Tibial nerve (tissue), 4 donors: ENCODE measurements at regions not wholly inside any gene's neighbourhood (a gene's known extent, or its start where the extent isn't known, plus 50 kb on each side); places are given as distances from the start of the nearest gene placed in this dataset.

Experiments
- DNase-seq, 2 donors: peaks; one replicate each; pipeline ENCODE4 v3.0.0-alpha.2; 2019; ENCODE audit warnings: low spot score in 2 of 2
- H3K27ac ChIP-seq, 4 donors: fragments of 200-600 bp; sonication (generic) in 3 of 4; one replicate each; pipeline ENCODE4 v1.5.1; 2017 to 2019; ENCODE audit warnings: mild to moderate bottlenecking in 1 of 4
- H3K27me3 ChIP-seq, 2 donors: fragments of 200-600 bp; sonication (generic) in 1 of 2; one replicate each; pipeline versions ENCODE4 v1.5.1 to v1.6.0; 2017 to 2019
- H3K36me3 ChIP-seq, 3 donors: fragments of 200-600 bp; sonication (generic); one replicate each; pipeline ENCODE4 v1.5.1; 2018 to 2019
- H3K4me1 ChIP-seq, 4 donors: fragments of 200-600 bp; sonication (generic) in 3 of 4; one replicate each; pipeline ENCODE4 v1.5.1; 2017 to 2019
- H3K4me3 ChIP-seq, 4 donors: fragments of 200-600 bp; sonication (generic) in 3 of 4; one replicate each; pipeline ENCODE4 v1.5.1; 2017 to 2019; ENCODE audit warnings: mild to moderate bottlenecking in 1 of 4, moderate library complexity in 1 of 4
- H3K9me3 ChIP-seq, 4 donors: fragments of 200-600 bp; sonication (generic) in 3 of 4; one replicate each; pipeline ENCODE4 v1.5.1; 2017 to 2019
- EP300 ChIP-seq, 2 donors: sonication (generic); formaldehyde crosslinking; IDR thresholded peaks; one replicate each; pipeline ENCODE4 v1.6.1; 2017; ENCODE audit warnings: antibody characterized with exemption in 2 of 2, mild to moderate bottlenecking in 1 of 2
- POLR2A ChIP-seq, 2 donors: fragments of 450-650 bp; IDR thresholded peaks; one replicate each; pipeline ENCODE4 v1.6.1; 2017; ENCODE audit warnings: antibody characterized with exemption in 2 of 2, mild to moderate bottlenecking in 2 of 2, moderate library complexity in 2 of 2
- WGBS, 2 donors: methylation state at CpG; one replicate each; pipeline ENCODE4 v1.1.5; 2018; 5-methylcytosine and 5-hydroxymethylcytosine counted together
- TF ChIP-seq, protein P1 (sequence below), 5 experiments: fragments of 200-600 bp in 3 of 5; fragments of 450-650 bp in 2 of 5; sonication (generic) in 3 of 5; IDR thresholded peaks; one replicate each; pipeline ENCODE4 v1.5.1; 2016 to 2019; ENCODE audit warnings: antibody characterized with exemption in 5 of 5, mild to moderate bottlenecking in 3 of 5, moderate library complexity in 2 of 5

- no peak for DNase-seq
- 85 to 90% methylated on average over 5 of the region's 5 CpGs for WGBS, 2 donors
- no peaks in the 10 kb centered on the region for H3K9me3 ChIP-seq
- no peaks in the 10 kb centered on the region for H3K4me1 ChIP-seq
- no peak for TF ChIP-seq POLR2A (IDR thresholded peaks at IDR 0.05)
- TF ChIP-seq, protein P1, sequence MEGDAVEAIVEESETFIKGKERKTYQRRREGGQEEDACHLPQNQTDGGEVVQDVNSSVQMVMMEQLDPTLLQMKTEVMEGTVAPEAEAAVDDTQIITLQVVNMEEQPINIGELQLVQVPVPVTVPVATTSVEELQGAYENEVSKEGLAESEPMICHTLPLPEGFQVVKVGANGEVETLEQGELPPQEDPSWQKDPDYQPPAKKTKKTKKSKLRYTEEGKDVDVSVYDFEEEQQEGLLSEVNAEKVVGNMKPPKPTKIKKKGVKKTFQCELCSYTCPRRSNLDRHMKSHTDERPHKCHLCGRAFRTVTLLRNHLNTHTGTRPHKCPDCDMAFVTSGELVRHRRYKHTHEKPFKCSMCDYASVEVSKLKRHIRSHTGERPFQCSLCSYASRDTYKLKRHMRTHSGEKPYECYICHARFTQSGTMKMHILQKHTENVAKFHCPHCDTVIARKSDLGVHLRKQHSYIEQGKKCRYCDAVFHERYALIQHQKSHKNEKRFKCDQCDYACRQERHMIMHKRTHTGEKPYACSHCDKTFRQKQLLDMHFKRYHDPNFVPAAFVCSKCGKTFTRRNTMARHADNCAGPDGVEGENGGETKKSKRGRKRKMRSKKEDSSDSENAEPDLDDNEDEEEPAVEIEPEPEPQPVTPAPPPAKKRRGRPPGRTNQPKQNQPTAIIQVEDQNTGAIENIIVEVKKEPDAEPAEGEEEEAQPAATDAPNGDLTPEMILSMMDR (IDR thresholded peaks at IDR 0.05) = no peak
- no peak for TF ChIP-seq EP300 (IDR thresholded peaks at IDR 0.05)
- no peaks in the 10 kb centered on the region for H3K27me3 ChIP-seq
- H3K36me3 ChIP-seq = no peaks in the 10 kb centered on the region
- H3K27ac ChIP-seq = no peak overlapping the region
- no peak overlapping the region for H3K4me3 ChIP-seq
Observed at GRCh38 chr21:31500071-31500470, 156.0 kb upstream of the TIAM1 start.

- TF ChIP-seq POLR2A (IDR thresholded peaks at IDR 0.05) (no peak), EP300 (IDR thresholded peaks at IDR 0.05) (no peak)
- TF ChIP-seq, protein P1 (IDR thresholded peaks at IDR 0.05) = no peak
- Histone ChIP-seq H3K27ac (no peak overlapping the region), H3K36me3 (no peaks in the 10 kb centered on the region), H3K4me1 (no peaks in the 10 kb centered on the region), H3K4me3 (no peak overlapping the region), H3K9me3 (peaks cover 0 to 2% (median 0%) of the 10 kb centered on the region in 4 donors), H3K27me3 (no peaks in the 10 kb centered on the region)
- no peak for DNase-seq
- WGBS, 2 donors = 0 to 94% methylated on average over 1 of the region's 1 CpG
Observed at GRCh38 chr21:31498985-31499384, 154.9 kb upstream of the TIAM1 start.

DNA sequence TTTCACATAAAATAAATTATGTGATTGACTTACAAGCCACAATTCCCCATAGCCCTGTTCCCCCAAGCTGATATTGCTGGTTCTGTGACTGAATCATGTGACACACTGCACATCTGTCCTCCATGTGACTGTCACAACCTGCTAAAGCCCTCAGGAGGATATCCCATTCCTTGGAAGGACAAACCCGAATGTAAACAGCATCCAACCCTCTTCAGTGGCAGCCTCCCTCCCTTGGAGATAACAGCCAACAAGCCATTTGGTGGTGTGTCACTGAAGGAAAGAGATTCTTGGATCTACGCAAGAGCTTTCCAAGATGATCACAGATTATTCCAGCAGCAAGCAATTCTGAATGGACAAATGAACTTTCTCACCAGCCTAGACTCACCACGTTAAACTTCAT is 153.9 kb upstream of the TIAM1 start:
- Histone ChIP-seq H3K27ac (no peak overlapping the region), H3K27me3 (no peaks in the 10 kb centered on the region), H3K36me3 (no peaks in the 10 kb centered on the region), H3K9me3 (peaks cover 0 to 2% (median 0%) of the 10 kb centered on the region in 4 donors), H3K4me1 (no peaks in the 10 kb centered on the region), H3K4me3 (no peak overlapping the region)
- 63 to 72% methylated on average over 3 of the region's 3 CpGs for WGBS, 2 donors
- no peak for TF ChIP-seq POLR2A (IDR thresholded peaks at IDR 0.05)
- TF ChIP-seq, protein P1 (IDR thresholded peaks at IDR 0.05) = no peak
- TF ChIP-seq EP300 (IDR thresholded peaks at IDR 0.05) = no peak
- no peak for DNase-seq

- no peak overlapping the region for H3K27ac ChIP-seq
- no peaks in the 10 kb centered on the region for H3K36me3 ChIP-seq
- TF ChIP-seq, protein P1 (IDR thresholded peaks at IDR 0.05) = no peak
- TF ChIP-seq POLR2A (IDR thresholded peaks at IDR 0.05) (no peak), EP300 (IDR thresholded peaks at IDR 0.05) (no peak)
- H3K4me3 ChIP-seq = no peak overlapping the region
- WGBS, 2 donors = 83 to 84% methylated on average over 7 of the region's 7 CpGs
- DNase-seq = no peak
- H3K9me3 ChIP-seq = peaks cover 0 to 2% (median 0%) of the 10 kb centered on the region in 4 donors
- no peaks in the 10 kb centered on the region for H3K27me3 ChIP-seq
- H3K4me1 ChIP-seq = no peaks in the 10 kb centered on the region
Observed at GRCh38 chr21:31493350-31493880, 149.4 kb upstream of the TIAM1 start.

DNA sequence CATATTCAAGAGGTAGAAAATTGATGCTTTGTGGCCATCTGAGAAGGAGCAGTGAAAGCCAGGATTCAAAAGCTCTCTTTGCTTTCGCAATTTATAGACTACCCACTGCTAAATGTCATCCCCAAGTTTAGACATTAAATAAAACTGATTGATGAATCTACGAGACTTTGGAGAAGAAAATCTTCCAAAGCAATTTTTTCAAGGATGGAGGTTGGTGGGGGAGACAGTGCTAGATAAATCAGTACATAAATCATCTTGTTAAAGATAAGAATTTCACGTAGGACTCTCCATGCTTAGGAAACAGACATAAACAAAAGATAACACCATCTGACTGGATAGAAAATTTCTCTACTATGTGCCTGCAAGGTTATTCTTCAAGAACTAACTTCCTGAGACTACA is 147.6 kb upstream of the TIAM1 start:
- no peak overlapping the region for H3K27ac ChIP-seq
- H3K9me3 ChIP-seq = peaks cover 0 to 9% (median 0%) of the 10 kb centered on the region in 4 donors
- no peaks in the 10 kb centered on the region for H3K36me3 ChIP-seq
- 67 to 80% methylated on average over 3 of the region's 3 CpGs for WGBS, 2 donors
- H3K4me1 ChIP-seq = no peaks in the 10 kb centered on the region
- H3K4me3 ChIP-seq = no peak overlapping the region
- H3K27me3 ChIP-seq = no peaks in the 10 kb centered on the region
- TF ChIP-seq, protein P1 (IDR thresholded peaks at IDR 0.05) = no peak
- TF ChIP-seq POLR2A (IDR thresholded peaks at IDR 0.05) (no peak), EP300 (IDR thresholded peaks at IDR 0.05) (no peak)
- DNase-seq = no peak
